Neural cell (in vitro differentiated cells): ENCODE measurements at regions not wholly inside any gene's neighbourhood (a gene's known extent, or its start where the extent isn't known, plus 50 kb on each side); places are given as distances from the start of the nearest gene placed in this dataset.

Experiments
- H2AFZ ChIP-seq: fragments of 200-600, 300-800 bp; sonication (generic), shearing (Covaris generic); 2 replicates; pipeline ENCODE4 v1.6.0; 2014; ENCODE audit warnings: low read depth, mild to moderate bottlenecking, antibody characterized with exemption, low read length, moderate library complexity
- H3F3A ChIP-seq: fragments of 200-600 bp; shearing (Covaris generic); 2 replicates; pipeline ENCODE4 v1.6.1; 2016; ENCODE audit warnings: mild to moderate bottlenecking, moderate library complexity, mixed read lengths, antibody characterized with exemption, low read length; ENCODE audit not compliant: insufficient read depth, poor library complexity, severe bottlenecking
- H3K27ac ChIP-seq: fragments of 200-600, 300-800 bp; sonication (generic), shearing (Covaris generic); 2 replicates; pipeline ENCODE4 v1.5.1; 2014; ENCODE audit warnings: mild to moderate bottlenecking, low read length, moderate library complexity
- H3K27me3 ChIP-seq: fragments of 300-800, 200-600 bp; sonication (generic), shearing (Covaris generic); 2 replicates; pipeline ENCODE4 v1.6.0; 2014; ENCODE audit warnings: mild to moderate bottlenecking, low read depth, low read length, moderate library complexity; ENCODE audit not compliant: insufficient read depth
- H3K36me3 ChIP-seq: fragments of 300-800, 200-600 bp; sonication (generic), shearing (Covaris generic); 2 replicates; pipeline ENCODE4 v1.5.1; 2014; ENCODE audit warnings: mild to moderate bottlenecking, antibody characterized with exemption, low read length, moderate library complexity; ENCODE audit not compliant: insufficient read depth
- H3K4me2 ChIP-seq: fragments of 300-800, 200-600 bp; sonication (generic), shearing (Covaris generic); 2 replicates; pipeline ENCODE4 v1.6.0; 2014; ENCODE audit warnings: mild to moderate bottlenecking, low read length
- H3K4me3 ChIP-seq: fragments of 300-800, 200-600 bp; sonication (generic), shearing (Covaris generic); 2 replicates; pipeline ENCODE4 v1.5.1; 2014; ENCODE audit warnings: mild to moderate bottlenecking, low read length, moderate library complexity
- H3K79me2 ChIP-seq: fragments of 200-600 bp; shearing (Covaris generic); replicated peaks from 2 replicates; pipeline ENCODE4 v1.6.0; 2014; ENCODE audit warnings: mild to moderate bottlenecking, low read length, moderate library complexity; ENCODE audit not compliant: insufficient read depth
- H3K9ac ChIP-seq: fragments of 300-800, 200-600 bp; sonication (generic), shearing (Covaris generic); 2 replicates; pipeline ENCODE4 v1.6.1; 2016; ENCODE audit warnings: mild to moderate bottlenecking, low read length, mixed read lengths
- H3K9me2 ChIP-seq: fragments of 200-600 bp; shearing (Covaris generic); 2 replicates; pipeline ENCODE4 v1.6.1; 2016; ENCODE audit warnings: mild to moderate bottlenecking, low read length, mixed read lengths; ENCODE audit not compliant: insufficient read depth
- H3K9me3 ChIP-seq: fragments of 200-600, 300-800 bp; sonication (generic), shearing (Covaris generic); 2 replicates; pipeline ENCODE4 v1.6.1; 2016; ENCODE audit warnings: mild to moderate bottlenecking, mixed run types, low read length, moderate library complexity, mixed read lengths
- H4K20me1 ChIP-seq: fragments of 200-600 bp; shearing (Covaris generic); 2 replicates; pipeline ENCODE4 v1.6.1; 2016; ENCODE audit warnings: mild to moderate bottlenecking, mixed run types; ENCODE audit not compliant: insufficient read depth
- CTCF ChIP-seq: fragments of 450-650 bp; IDR thresholded peaks from 2 replicates; pipeline ENCODE4 v1.5.1; 2014; ENCODE audit warnings: antibody characterized with exemption, mild to moderate bottlenecking, moderate library complexity; ENCODE audit not compliant: poor library complexity, severe bottlenecking
- EP300 ChIP-seq: fragments of 450-650 bp; conservative IDR thresholded peaks from 2 replicates; pipeline ENCODE4 v1.6.1; 2014; ENCODE audit warnings: antibody characterized with exemption, mild to moderate bottlenecking, moderate library complexity; ENCODE audit not compliant: poor library complexity, severe bottlenecking
- EZH2 ChIP-seq: fragments of 200-600, 300-800 bp; shearing (Covaris generic), sonication (generic); IDR thresholded peaks from 2 replicates; pipeline ENCODE4 v1.6.1; 2014; ENCODE audit warnings: antibody characterized with exemption, low read length, borderline replicate concordance, mild to moderate bottlenecking; ENCODE audit not compliant: insufficient read depth, poor library complexity, severe bottlenecking
- MXI1 ChIP-seq: fragments of 450-650 bp; conservative IDR thresholded peaks from 2 replicates; pipeline ENCODE4 v1.6.1; 2014; ENCODE audit warnings: antibody characterized with exemption, mild to moderate bottlenecking; ENCODE audit not compliant: poor library complexity, severe bottlenecking
- POLR2AphosphoS5 ChIP-seq: IDR thresholded peaks from 2 replicates; pipeline ENCODE4 v1.6.1; 2012
- RAD21 ChIP-seq: fragments of 450-650 bp; conservative IDR thresholded peaks from 2 replicates; pipeline ENCODE4 v1.6.1; 2014; ENCODE audit warnings: antibody characterized with exemption, mild to moderate bottlenecking, moderate library complexity
- REST ChIP-seq: IDR thresholded peaks from 2 replicates; pipeline ENCODE4 v1.6.1; 2012; ENCODE audit warnings: borderline replicate concordance
- SMC3 ChIP-seq: fragments of 450-650 bp; conservative IDR thresholded peaks from 2 replicates; pipeline ENCODE4 v1.6.1; 2014; ENCODE audit warnings: antibody characterized with exemption, mild to moderate bottlenecking, moderate library complexity; ENCODE audit not compliant: poor library complexity
- TAF1 ChIP-seq: IDR thresholded peaks from 2 replicates; pipeline ENCODE4 v1.6.1; 2012; ENCODE audit warnings: low read depth

GRCh38 chr11:122368796-122369195 is 252.8 kb upstream of the BLID start:
- Histone ChIP-seq H2AFZ (no peak overlapping the region), H3K9me3 (no peaks in the 10 kb centered on the region), H3K9me2 (no peaks in the 10 kb centered on the region), H3K9ac (no peak overlapping the region), H3K27me3 (no peaks in the 10 kb centered on the region), H3K27ac (no peak overlapping the region), H4K20me1 (no peaks in the 10 kb centered on the region), H3K79me2 (no peaks in the 10 kb centered on the region), H3K4me3 (no peak overlapping the region), H3K36me3 (no peaks in the 10 kb centered on the region), H3F3A (no peaks in the 10 kb centered on the region), H3K4me2 (no peak overlapping the region)
- TF ChIP-seq REST (no peak), EZH2 (no peak), EP300 (no peak), POLR2AphosphoS5 (no peak), TAF1 (no peak), SMC3 (no peak)

GRCh38 chr11:122367809-122368231 is 251.8 kb upstream of the BLID start:
- H3K79me2 ChIP-seq = no peaks in the 10 kb centered on the region
- no peaks in the 10 kb centered on the region for H3F3A ChIP-seq
- H4K20me1 ChIP-seq = no peaks in the 10 kb centered on the region
- no peaks in the 10 kb centered on the region for H3K36me3 ChIP-seq
- no peak overlapping the region for H3K9ac ChIP-seq
- H3K4me3 ChIP-seq = no peak overlapping the region
- TF ChIP-seq SMC3 (no peak), CTCF (no peak), RAD21 (no peak), POLR2AphosphoS5 (no peak), MXI1 (no peak), REST (no peak), EP300 (no peak), EZH2 (no peak), TAF1 (no peak)
- H3K9me3 ChIP-seq = no peaks in the 10 kb centered on the region
- H3K9me2 ChIP-seq = no peaks in the 10 kb centered on the region
- no peaks in the 10 kb centered on the region for H3K27me3 ChIP-seq
- no peak overlapping the region for H2AFZ ChIP-seq
- H3K27ac ChIP-seq = no peak overlapping the region
- H3K4me2 ChIP-seq = no peak overlapping the region
